HepG2 (cell line): ENCODE measurements at regions not wholly inside any gene's neighbourhood (a gene's known extent, or its start where the extent isn't known, plus 50 kb on each side); places are given as distances from the start of the nearest gene placed in this dataset.

Experiments used
- ATF1 ChIP-seq: IDR thresholded peaks from 2 replicates; pipeline ENCODE4 v1.6.1; 2016; ENCODE audit warnings: mild to moderate bottlenecking, control low read depth
- CHCHD3 ChIP-seq: sonication (generic); formaldehyde crosslinking; IDR thresholded peaks from 2 replicates; pipeline ENCODE4 v1.8.0; 2022; ENCODE audit warnings: mild to moderate bottlenecking, missing genetic modification reagents, moderate library complexity
- DBP ChIP-seq: sonication (generic); formaldehyde crosslinking; IDR thresholded peaks from 2 replicates; pipeline ENCODE4 v1.4.0; 2020; ENCODE audit warnings: missing genetic modification reagents; ENCODE audit errors: not compliant biosample characterization
- ELF3 ChIP-seq: IDR thresholded peaks from 2 replicates; pipeline ENCODE4 v1.6.1; 2016; ENCODE audit warnings: missing genetic modification reagents, missing compliant biosample characterization
- ESRRA ChIP-seq: sonication (generic); formaldehyde crosslinking; IDR thresholded peaks from 2 replicates; pipeline ENCODE4 v1.5.1; 2020; ENCODE audit warnings: mild to moderate bottlenecking, low read depth, missing genetic modification reagents
- HNF1A ChIP-seq, 2 experiments: sonication (generic) in 1 of 2; formaldehyde crosslinking in 1 of 2; IDR thresholded peaks; 2 replicates each; pipeline versions ENCODE4 v1.4.0 to v1.6.1; 2016 to 2020; ENCODE audit warnings: borderline replicate concordance in 1 of 2, low read depth in 1 of 2, mild to moderate bottlenecking in 1 of 2, missing genetic modification reagents in 1 of 2
- PATZ1 ChIP-seq: sonication (generic); formaldehyde crosslinking; IDR thresholded peaks from 2 replicates; pipeline ENCODE4 v1.4.0; 2020; ENCODE audit warnings: missing genetic modification reagents
- SMARCC2 ChIP-seq: fragments of 450-650 bp; IDR thresholded peaks from 2 replicates; pipeline ENCODE4 v1.6.1; 2017; ENCODE audit warnings: antibody characterized with exemption, mild to moderate bottlenecking
- TEAD2 ChIP-seq: sonication (generic); formaldehyde crosslinking; IDR thresholded peaks from 2 replicates; pipeline ENCODE4 v1.9.0; 2021; ENCODE audit warnings: missing genetic modification reagents
- XBP1 ChIP-seq: sonication (generic); formaldehyde crosslinking; IDR thresholded peaks from 2 replicates; pipeline ENCODE4 v1.5.0; 2020; ENCODE audit warnings: missing genetic modification reagents
- YEATS2 ChIP-seq: sonication (generic); formaldehyde crosslinking; IDR thresholded peaks from 2 replicates; pipeline ENCODE4 v1.4.0; 2020; ENCODE audit warnings: missing genetic modification reagents, borderline replicate concordance
- ZBED4 ChIP-seq: sonication (generic); formaldehyde crosslinking; IDR thresholded peaks from 2 replicates; pipeline ENCODE4 v1.4.0; 2020; ENCODE audit warnings: missing genetic modification reagents, borderline replicate concordance
- ZBTB2 ChIP-seq: sonication (generic); formaldehyde crosslinking; IDR thresholded peaks from 2 replicates; pipeline ENCODE4 v1.8.0; 2022; ENCODE audit warnings: low read depth, missing genetic modification reagents
- ZNF101 ChIP-seq: sonication (generic); formaldehyde crosslinking; IDR thresholded peaks from 2 replicates; pipeline ENCODE4 v1.4.0; 2020; ENCODE audit warnings: mild to moderate bottlenecking, low read depth, missing genetic modification reagents, borderline replicate concordance
- ZNF382 ChIP-seq: sonication (generic); formaldehyde crosslinking; IDR thresholded peaks from 2 replicates; pipeline ENCODE4 v1.5.0; 2020; ENCODE audit warnings: missing genetic modification reagents, mild to moderate bottlenecking, borderline replicate concordance
- ZNF674 ChIP-seq: sonication (generic); formaldehyde crosslinking; IDR thresholded peaks from 2 replicates; pipeline ENCODE4 v1.5.0; 2020; ENCODE audit warnings: low read depth, mild to moderate bottlenecking, missing genetic modification reagents

GRCh38 chr21:39079617-39080016 lies 103.6 kb downstream of the PSMG1 start (continued):
- TF ChIP-seq TEAD2 (CRISPR knock-in tag) (no peak), ZBED4 (CRISPR knock-in tag) (no peak), CHCHD3 (no peak), DBP (CRISPR knock-in tag) (no peak), HNF1A (IDR thresholded peaks at IDR 0.05; ENCODE audit: low read depth) (no peak), HNF1A (CRISPR knock-in tag; IDR thresholded peaks at IDR 0.05; ENCODE audit: borderline replicate concordance) (no peak), ZNF382 (no peak), XBP1 (no peak), ELF3 (CRISPR knock-in tag) (peak; percentile 46; the same call in 1 of the 2 replicates), ATF1 (CRISPR knock-in tag) (peak; percentile 50), ZBTB2 (no peak), ESRRA (CRISPR knock-in tag) (no peak), ZNF674 (CRISPR knock-in tag) (no peak), ZNF101 (CRISPR knock-in tag) (no peak), YEATS2 (CRISPR knock-in tag) (peak; percentile 24; the same call in 1 of the 2 replicates), SMARCC2 (no peak), PATZ1 (CRISPR knock-in tag) (0 out of 2 replicates have a peak, but pooled peaks have one; percentile 14)
